K562 (cell line): ENCODE measurements at regions not wholly inside any gene's neighbourhood (a gene's known extent, or its start where the extent isn't known, plus 50 kb on each side); places are given as distances from the start of the nearest gene placed in this dataset.

Source experiments
- CTCF ChIP-seq, 3 experiments: IDR thresholded peaks in 2 of 3; conservative IDR thresholded peaks in 1 of 3; 2 replicates each; pipeline ENCODE4 v1.5.1; 2011 to 2012; ENCODE audit warnings: low read length in 3 of 3, mild to moderate bottlenecking in 3 of 3, control low read depth in 2 of 3, improper control_type of control experiment in 1 of 3, inconsistent platforms in 1 of 3, low read depth in 1 of 3, mixed read lengths in 1 of 3, moderate library complexity in 1 of 3; ENCODE audit not compliant: insufficient read depth in 2 of 3
- HDAC6 ChIP-seq: IDR thresholded peaks from 2 replicates; pipeline ENCODE4 v1.6.1; 2012; ENCODE audit warnings: low read depth, mild to moderate bottlenecking, control low read depth, inconsistent platforms, low read length, moderate library complexity
- KLF16 ChIP-seq: IDR thresholded peaks from 2 replicates; pipeline ENCODE4 v1.6.1; 2016; ENCODE audit warnings: antibody characterized with exemption
- PCBP1 ChIP-seq: fragments of 200-400 bp; formaldehyde crosslinking; IDR thresholded peaks from 2 replicates; pipeline ENCODE4 v1.6.1; 2018; ENCODE audit warnings: mild to moderate bottlenecking, low read depth, low read length; ENCODE audit not compliant: poor library complexity, severe bottlenecking
- PPARD ChIP-seq: fragments of 250-450 bp; sonication (Bioruptor Pico); IDR thresholded peaks from 2 replicates; pipeline ENCODE4 v1.8.0; 2022; ENCODE audit warnings: inconsistent platforms, mild to moderate bottlenecking, moderate library complexity
- STAT5A ChIP-seq: IDR thresholded peaks from 2 replicates; pipeline ENCODE4 v1.6.1; 2012; ENCODE audit warnings: low read length, inconsistent platforms, borderline replicate concordance
- XRCC5 ChIP-seq: fragments of 200-400 bp; formaldehyde crosslinking; IDR thresholded peaks from 2 replicates; pipeline ENCODE4 v1.6.1; 2017; ENCODE audit warnings: low read depth, mild to moderate bottlenecking, low read length
- ZNF121 ChIP-seq: sonication (generic); formaldehyde crosslinking; conservative IDR thresholded peaks from 2 replicates; pipeline ENCODE4 v1.8.0; 2022; ENCODE audit warnings: missing genetic modification reagents
- ZNF24 ChIP-seq: fragments of 450-650 bp; IDR thresholded peaks from 2 replicates; pipeline ENCODE4 v1.6.1; 2016
- ZNF639 ChIP-seq, 2 experiments: fragments of 200-800 bp in 1 of 2; sonication (Bioruptor generic) in 1 of 2; sonication (generic) in 1 of 2; formaldehyde crosslinking in 1 of 2; IDR thresholded peaks in 1 of 2; conservative IDR thresholded peaks in 1 of 2; 2 replicates each; pipeline versions ENCODE4 v1.5.0 to v1.6.1; 2016 to 2020; ENCODE audit warnings: missing compliant biosample characterization in 1 of 2, missing genetic modification characterization in 1 of 2, missing genetic modification reagents in 1 of 2
- TF ChIP-seq, protein P1 (sequence below): sonication (generic); formaldehyde crosslinking; IDR thresholded peaks from 2 replicates; pipeline ENCODE4 v1.8.1; 2022; ENCODE audit warnings: missing genetic modification reagents

GRCh38 chr4:3708611-3709010 is 57.6 kb upstream of the ADRA2C start:
- TF ChIP-seq HDAC6 (no peak), KLF16 (no peak), ZNF639 (CRISPR knock-in tag; conservative IDR thresholded peaks at IDR 0.05 in 1 of 2, IDR thresholded peaks at IDR 0.05 in 1 of 2) (no peak), PCBP1 (no peak), STAT5A (no peak), ZNF24 (no peak), PPARD (no peak), CTCF (IDR thresholded peaks at IDR 0.05 in 2 of 3, conservative IDR thresholded peaks at IDR 0.05 in 1 of 3; ENCODE audit: insufficient read depth in 2 of 3, low read depth in 1 of 3, low read length in 3 of 3) (no peak), XRCC5 (no peak), ZNF121 (CRISPR knock-in tag) (no peak)
- TF ChIP-seq, protein P1, sequence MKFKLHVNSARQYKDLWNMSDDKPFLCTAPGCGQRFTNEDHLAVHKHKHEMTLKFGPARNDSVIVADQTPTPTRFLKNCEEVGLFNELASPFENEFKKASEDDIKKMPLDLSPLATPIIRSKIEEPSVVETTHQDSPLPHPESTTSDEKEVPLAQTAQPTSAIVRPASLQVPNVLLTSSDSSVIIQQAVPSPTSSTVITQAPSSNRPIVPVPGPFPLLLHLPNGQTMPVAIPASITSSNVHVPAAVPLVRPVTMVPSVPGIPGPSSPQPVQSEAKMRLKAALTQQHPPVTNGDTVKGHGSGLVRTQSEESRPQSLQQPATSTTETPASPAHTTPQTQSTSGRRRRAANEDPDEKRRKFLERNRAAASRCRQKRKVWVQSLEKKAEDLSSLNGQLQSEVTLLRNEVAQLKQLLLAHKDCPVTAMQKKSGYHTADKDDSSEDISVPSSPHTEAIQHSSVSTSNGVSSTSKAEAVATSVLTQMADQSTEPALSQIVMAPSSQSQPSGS (CRISPR knock-in tag): no peak
